Thyroid gland (tissue), 4 donors: ENCODE measurements at regions not wholly inside any gene's neighbourhood (a gene's known extent, or its start where the extent isn't known, plus 50 kb on each side); places are given as distances from the start of the nearest gene placed in this dataset.

Experiments used
- CTCF ChIP-seq, 6 experiments: fragments of 200-600 bp in 3 of 6; fragments of 450-650 bp in 3 of 6; sonication (generic) in 3 of 6; IDR thresholded peaks; one replicate each; pipeline ENCODE4 v1.5.1; 2016 to 2019; ENCODE audit warnings: antibody characterized with exemption in 6 of 6, mild to moderate bottlenecking in 2 of 6, inconsistent platforms in 1 of 6, moderate library complexity in 1 of 6
- POLR2A ChIP-seq, 2 donors: fragments of 450-650 bp; IDR thresholded peaks; one replicate each; pipeline ENCODE4 v1.6.1; 2017; ENCODE audit warnings: antibody characterized with exemption in 2 of 2, mild to moderate bottlenecking in 2 of 2, moderate library complexity in 1 of 2

- TF ChIP-seq CTCF (IDR thresholded peaks at IDR 0.05) (no peak), POLR2A (IDR thresholded peaks at IDR 0.05) (no peak)
Measured at GRCh38 chr17:72024457-72024856, 96.4 kb upstream of the SOX9 start.
